GM19372 (cell line): ENCODE measurements at regions not wholly inside any gene's neighbourhood (a gene's known extent, or its start where the extent isn't known, plus 50 kb on each side); places are given as distances from the start of the nearest gene placed in this dataset.

Experiments
- ATAC-seq: cut with Tn5 transposase; IDR thresholded peaks from one replicate; pipeline ENCODE4 v1.9.1; 2021; ENCODE audit warnings: mild to moderate bottlenecking, low read depth, moderate library complexity; ENCODE audit not compliant: unreplicated experiment

GRCh38 chr5:96143450-96143849 is 181.8 kb upstream of the ELL2 start:
- ATAC-seq, result no peak

GRCh38 chr5:96142786-96143434 is 181.3 kb upstream of the ELL2 start:
- ATAC-seq, result no peak

- ATAC-seq, result no peak
Observed at GRCh38 chr5:96142184-96142781, 180.6 kb upstream of the ELL2 start.

GRCh38 chr5:96141749-96142148 is 180.1 kb upstream of the ELL2 start:
- ATAC-seq, result no peak

- no peak for ATAC-seq
Observed at GRCh38 chr5:96140496-96140895, 178.8 kb upstream of the ELL2 start.

GRCh38 chr5:96140084-96140483 is 178.4 kb upstream of the ELL2 start:
- ATAC-seq, result no peak

GRCh38 chr5:96134886-96135285 is 173.2 kb upstream of the ELL2 start:
- ATAC-seq, result no peak

GRCh38 chr5:96133341-96134079 is 171.9 kb upstream of the ELL2 start:
- no peak for ATAC-seq

- ATAC-seq, result no peak
Observed at GRCh38 chr5:96129276-96129675, 167.6 kb upstream of the ELL2 start.

GRCh38 chr5:96128204-96128864 is 166.7 kb upstream of the ELL2 start:
- no peak for ATAC-seq

- no peak for ATAC-seq
Observed at GRCh38 chr5:96127538-96127937, 165.9 kb upstream of the ELL2 start.

- ATAC-seq, result no peak
Observed at GRCh38 chr5:96125231-96125891, 163.7 kb upstream of the ELL2 start.

- no peak for ATAC-seq
Observed at GRCh38 chr5:96124589-96124988, 162.9 kb upstream of the ELL2 start.

GRCh38 chr5:96123418-96123817 is 161.8 kb upstream of the ELL2 start:
- no peak for ATAC-seq

- no peak for ATAC-seq
Observed at GRCh38 chr5:96121364-96121763, 159.7 kb upstream of the ELL2 start.

GRCh38 chr5:96120120-96120519 is 158.5 kb upstream of the ELL2 start:
- no peak for ATAC-seq

GRCh38 chr5:96117771-96118651 is 156.4 kb upstream of the ELL2 start:
- no peak for ATAC-seq

- no peak for ATAC-seq
Observed at GRCh38 chr5:96115147-96115807, 153.6 kb upstream of the ELL2 start.

GRCh38 chr5:96114736-96115135 is 153.1 kb upstream of the ELL2 start:
- no peak for ATAC-seq
